HL-60 (cell line): ENCODE measurements at regions not wholly inside any gene's neighbourhood (a gene's known extent, or its start where the extent isn't known, plus 50 kb on each side); places are given as distances from the start of the nearest gene placed in this dataset.

Source experiments
- DNase-seq, 2 experiments: peaks; one replicate each; pipeline ENCODE4 v3.0.0-alpha.2; 2010 to 2020; ENCODE audit warnings: low read depth in 1 of 2, low spot score in 1 of 2
- H3K27ac ChIP-seq: fragments of 250-450 bp; sonication (Bioruptor Pico); replicated peaks from 2 replicates; pipeline ENCODE4 v1.5.1; 2020; ENCODE audit warnings: mild to moderate bottlenecking, moderate library complexity
- H3K27me3 ChIP-seq: fragments of 250-450 bp; sonication (Bioruptor Pico); 2 replicates; pipeline ENCODE4 v1.5.1; 2021; ENCODE audit warnings: mild to moderate bottlenecking, moderate library complexity; ENCODE audit not compliant: insufficient read depth, poor library complexity, severe bottlenecking
- H3K4me3 ChIP-seq: replicated peaks from 2 replicates; pipeline ENCODE4 v1.5.1; 2011; ENCODE audit warnings: mild to moderate bottlenecking, control low read depth, low read length; ENCODE audit not compliant: insufficient read depth
- CTCF ChIP-seq: IDR thresholded peaks from one replicate; pipeline ENCODE4 v1.5.1; 2011; ENCODE audit warnings: low read length, control low read depth, inconsistent platforms; ENCODE audit not compliant: insufficient read depth
- GABPA ChIP-seq: IDR thresholded peaks from 2 replicates; pipeline ENCODE4 v1.6.1; 2012; ENCODE audit warnings: low read depth
- POLR2AphosphoS5 ChIP-seq: IDR thresholded peaks from 2 replicates; pipeline ENCODE4 v1.6.1; 2012; ENCODE audit warnings: low read depth
- SPI1 ChIP-seq: IDR thresholded peaks from 2 replicates; pipeline ENCODE4 v1.6.1; 2012; ENCODE audit warnings: low read depth, mild to moderate bottlenecking, borderline replicate concordance
- TF ChIP-seq, protein P1 (sequence below): IDR thresholded peaks from 2 replicates; pipeline ENCODE4 v1.6.1; 2012; ENCODE audit warnings: low read depth; ENCODE audit not compliant: insufficient replicate concordance

DNA sequence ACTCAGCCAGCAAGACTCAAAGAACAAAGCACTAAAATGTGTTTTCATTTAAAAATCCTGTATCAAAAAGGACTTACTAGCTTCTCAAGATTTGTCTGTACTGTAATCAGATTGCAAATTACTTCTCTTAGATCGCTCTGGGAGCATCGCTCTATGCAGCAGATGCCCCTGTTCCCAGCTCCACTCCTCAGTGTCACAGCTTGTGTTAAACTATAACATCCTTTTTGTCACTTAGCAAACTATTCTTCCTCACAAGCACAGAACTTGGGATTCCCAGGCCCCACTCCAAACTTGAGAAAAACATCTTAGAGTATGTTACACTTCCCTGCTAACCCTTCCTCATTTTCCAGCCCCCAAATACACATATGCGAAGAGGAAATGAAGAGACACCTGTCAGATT, 85.1 kb upstream of the CHRM3 start:
- Histone ChIP-seq H3K27ac (no peak overlapping the region), H3K4me3 (no peak overlapping the region), H3K27me3 (no peaks in the 10 kb centered on the region)
- DNase-seq, result no peak
- TF ChIP-seq POLR2AphosphoS5, result no peak
- TF ChIP-seq GABPA, result no peak

DNA sequence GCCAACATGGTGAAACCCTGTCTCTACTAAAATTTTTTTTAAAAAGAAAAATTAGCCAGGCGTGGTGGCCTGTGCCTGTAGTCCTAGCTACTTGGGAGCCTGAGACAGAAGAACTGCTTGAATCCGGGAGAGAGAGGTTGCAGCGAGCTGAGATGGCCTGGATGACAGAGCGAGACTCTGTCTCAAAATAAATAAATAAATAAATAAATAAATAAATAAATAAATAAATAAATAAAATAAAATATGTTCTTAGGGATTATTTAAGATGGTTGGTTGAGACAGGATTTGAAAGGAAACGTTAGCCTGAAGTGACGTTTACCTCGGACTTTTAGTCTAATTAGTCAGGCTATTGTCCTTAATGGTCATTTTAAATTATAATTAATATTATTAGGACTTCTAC, 88.5 kb upstream of the CHRM3 start:
- DNase-seq, result no peak
- H3K4me3 ChIP-seq, result no peak overlapping the region
- no peaks in the 10 kb centered on the region for H3K27me3 ChIP-seq
- H3K27ac ChIP-seq, result no peak overlapping the region
- no peak for TF ChIP-seq CTCF
- TF ChIP-seq POLR2AphosphoS5, result no peak
- TF ChIP-seq, protein P1, sequence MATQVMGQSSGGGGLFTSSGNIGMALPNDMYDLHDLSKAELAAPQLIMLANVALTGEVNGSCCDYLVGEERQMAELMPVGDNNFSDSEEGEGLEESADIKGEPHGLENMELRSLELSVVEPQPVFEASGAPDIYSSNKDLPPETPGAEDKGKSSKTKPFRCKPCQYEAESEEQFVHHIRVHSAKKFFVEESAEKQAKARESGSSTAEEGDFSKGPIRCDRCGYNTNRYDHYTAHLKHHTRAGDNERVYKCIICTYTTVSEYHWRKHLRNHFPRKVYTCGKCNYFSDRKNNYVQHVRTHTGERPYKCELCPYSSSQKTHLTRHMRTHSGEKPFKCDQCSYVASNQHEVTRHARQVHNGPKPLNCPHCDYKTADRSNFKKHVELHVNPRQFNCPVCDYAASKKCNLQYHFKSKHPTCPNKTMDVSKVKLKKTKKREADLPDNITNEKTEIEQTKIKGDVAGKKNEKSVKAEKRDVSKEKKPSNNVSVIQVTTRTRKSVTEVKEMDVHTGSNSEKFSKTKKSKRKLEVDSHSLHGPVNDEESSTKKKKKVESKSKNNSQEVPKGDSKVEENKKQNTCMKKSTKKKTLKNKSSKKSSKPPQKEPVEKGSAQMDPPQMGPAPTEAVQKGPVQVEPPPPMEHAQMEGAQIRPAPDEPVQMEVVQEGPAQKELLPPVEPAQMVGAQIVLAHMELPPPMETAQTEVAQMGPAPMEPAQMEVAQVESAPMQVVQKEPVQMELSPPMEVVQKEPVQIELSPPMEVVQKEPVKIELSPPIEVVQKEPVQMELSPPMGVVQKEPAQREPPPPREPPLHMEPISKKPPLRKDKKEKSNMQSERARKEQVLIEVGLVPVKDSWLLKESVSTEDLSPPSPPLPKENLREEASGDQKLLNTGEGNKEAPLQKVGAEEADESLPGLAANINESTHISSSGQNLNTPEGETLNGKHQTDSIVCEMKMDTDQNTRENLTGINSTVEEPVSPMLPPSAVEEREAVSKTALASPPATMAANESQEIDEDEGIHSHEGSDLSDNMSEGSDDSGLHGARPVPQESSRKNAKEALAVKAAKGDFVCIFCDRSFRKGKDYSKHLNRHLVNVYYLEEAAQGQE, result no peak
- no peak for TF ChIP-seq SPI1
- TF ChIP-seq GABPA, result no peak

DNA sequence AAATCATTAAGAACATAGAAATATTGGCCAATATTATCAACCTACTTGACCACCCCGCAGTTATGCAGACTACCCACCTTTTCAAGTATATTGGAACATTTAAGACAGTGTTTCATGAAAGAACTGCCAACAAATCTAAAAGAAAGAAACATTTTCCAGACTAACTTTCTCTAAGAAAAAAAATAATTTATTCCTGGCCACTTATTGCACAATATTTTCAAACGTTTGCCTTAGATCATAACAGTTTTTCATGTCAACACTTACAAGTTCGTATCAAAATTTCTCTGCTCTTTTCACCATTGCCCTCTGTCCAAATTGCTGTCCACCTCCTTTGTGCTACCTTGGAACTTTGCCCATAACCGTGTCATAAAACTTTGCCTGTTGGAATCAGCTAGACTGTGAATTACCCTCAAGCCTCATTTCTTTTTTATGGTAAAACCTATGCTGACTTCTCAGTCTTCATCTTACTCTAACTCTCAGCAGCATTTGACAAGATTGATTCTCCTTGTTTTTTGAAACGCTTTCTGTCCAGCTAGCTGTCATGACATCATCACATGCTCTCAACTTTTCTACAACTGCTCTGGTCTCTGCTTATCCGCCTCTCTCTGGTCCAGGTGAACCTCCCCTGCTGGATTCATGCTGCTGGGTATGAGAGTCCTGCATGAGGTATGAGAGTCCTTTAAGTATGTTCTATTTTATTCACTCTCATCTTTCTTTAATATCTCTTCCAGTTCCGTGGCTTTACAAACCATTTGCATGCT, 92.8 kb upstream of the CHRM3 start:
- no peaks in the 10 kb centered on the region for H3K27me3 ChIP-seq
- DNase-seq, result no peak
- no peak for TF ChIP-seq SPI1
- TF ChIP-seq, protein P1, result no peak
- no peak for TF ChIP-seq CTCF
- TF ChIP-seq POLR2AphosphoS5, result no peak
- no peak for TF ChIP-seq GABPA

GRCh38 chr1:239288820-239289554, 97.4 kb upstream of the CHRM3 start:
- Histone ChIP-seq H3K4me3 (no peak overlapping the region), H3K27ac (no peak overlapping the region), H3K27me3 (no peaks in the 10 kb centered on the region)
- TF ChIP-seq SPI1 (no peak), GABPA (no peak), POLR2AphosphoS5 (no peak), CTCF (no peak)
- TF ChIP-seq, protein P1, result no peak
- DNase-seq, result no peak

More for the DNA sequence above, 92.8 kb upstream of the CHRM3 start:
- Histone ChIP-seq H3K27ac (no peak overlapping the region), H3K4me3 (no peak overlapping the region)
